ENCODE measurements at regions not wholly inside any gene's neighbourhood (a gene's known extent, or its start where the extent isn't known, plus 50 kb on each side); places are given as distances from the start of the nearest gene placed in this dataset.

GRCh38 chrX:20329435-20329834 lies 62.7 kb upstream of the RPS6KA3 start:
- no peak for TF ChIP-seq CTCF (conservative IDR thresholded peaks at IDR 0.05)
- TF ChIP-seq ZFX (IDR thresholded peaks at IDR 0.05): no peak
